Activated CD8-positive, alpha-beta memory T cell treated with anti-CD3 and anti-CD28 coated beads for 36 hours (primary cell): ENCODE measurements at regions not wholly inside any gene's neighbourhood (a gene's known extent, or its start where the extent isn't known, plus 50 kb on each side); places are given as distances from the start of the nearest gene placed in this dataset.

ENCODE experiments used
- CTCF ChIA-PET: fragments of 350-600 bp; sonication (Branson Sonifier 250); formaldehyde crosslinking; loops from one replicate; lab custom pipeline; 2021; ENCODE audit warnings: antibody characterized with exemption; lab: Charles Lee
- POLR2A ChIA-PET: fragments of 350-600 bp; sonication (Branson Sonifier 250); formaldehyde crosslinking; loops from one replicate; lab custom pipeline; 2021; ENCODE audit warnings: antibody characterized with exemption; lab: Charles Lee

- ChIA-PET CTCF (interaction anchor here (0.9 to 1.1 kb wide), 2 partner anchors 177 to 181 kb away, joined by 3 read pairs; no protein-coding TSS in a partner anchor), POLR2A (no interaction called here)
Observed at GRCh38 chr5:126355940-126356339, 67.3 kb upstream of the GRAMD2B start.

GRCh38 chr5:126357585-126358342, 65.4 kb upstream of the GRAMD2B start:
- ChIA-PET POLR2A (no interaction called here), CTCF (interaction anchor here (0.8 kb wide), 1 partner anchor 142 kb away, joined by 3 read pairs; no protein-coding TSS in a partner anchor)

GRCh38 chr5:126358525-126358924, 64.7 kb upstream of the GRAMD2B start:
- ChIA-PET CTCF (interaction anchor here (0.8 kb wide), 1 partner anchor 141 kb away, joined by 3 read pairs; no protein-coding TSS in a partner anchor), POLR2A (interaction anchor here (0.6 kb wide), 1 partner anchor 93 kb away, joined by 3 read pairs; no protein-coding TSS in a partner anchor)

DNA sequence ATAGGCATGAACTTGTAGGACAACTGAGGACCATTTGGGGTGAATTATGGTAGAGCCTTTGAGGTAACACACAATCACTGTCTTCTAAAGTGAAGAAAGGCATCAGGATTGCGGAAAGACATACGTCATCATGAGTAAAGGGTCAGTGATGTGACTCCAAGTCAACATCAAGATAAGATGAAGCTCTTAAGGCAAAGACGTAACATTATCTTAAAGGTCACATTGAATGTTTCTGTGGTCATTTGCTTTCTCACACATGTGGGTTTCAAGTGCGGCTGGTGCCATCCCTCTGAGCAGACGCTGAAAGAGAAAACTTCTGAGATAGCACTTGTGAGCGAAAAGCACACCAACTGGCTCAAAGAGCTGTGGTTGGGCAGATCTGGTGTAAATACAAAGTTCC, 63.3 kb upstream of the GRAMD2B start:
- POLR2A ChIA-PET = no interaction called here
- CTCF ChIA-PET = interaction anchor here (1.1 kb wide), 1 partner anchor 245 kb away, joined by 5 read pairs; no protein-coding TSS in a partner anchor

DNA sequence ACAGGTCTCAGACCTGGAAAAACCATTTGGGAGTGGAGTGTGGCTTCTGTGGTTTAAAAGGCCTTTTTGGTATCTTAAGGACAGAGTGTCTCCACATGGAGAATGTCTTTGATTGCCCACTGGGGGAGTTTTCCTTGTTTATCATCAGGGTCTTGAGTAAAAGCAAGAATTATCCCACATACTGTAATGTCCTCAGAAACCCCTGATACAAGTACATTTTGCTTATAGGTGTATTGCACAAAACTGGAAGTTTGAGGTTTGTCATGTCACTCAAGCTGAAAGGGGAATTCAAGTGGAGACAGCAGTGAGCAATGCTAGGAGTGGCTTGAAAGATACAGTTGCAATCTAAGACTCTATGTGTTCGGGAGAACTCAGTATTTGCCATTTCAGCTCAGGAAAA, 62.7 kb upstream of the GRAMD2B start:
- CTCF ChIA-PET = interaction anchor here (1.1 kb wide), 1 partner anchor 244 kb away, joined by 5 read pairs; no protein-coding TSS in a partner anchor
- POLR2A ChIA-PET = no interaction called here

DNA sequence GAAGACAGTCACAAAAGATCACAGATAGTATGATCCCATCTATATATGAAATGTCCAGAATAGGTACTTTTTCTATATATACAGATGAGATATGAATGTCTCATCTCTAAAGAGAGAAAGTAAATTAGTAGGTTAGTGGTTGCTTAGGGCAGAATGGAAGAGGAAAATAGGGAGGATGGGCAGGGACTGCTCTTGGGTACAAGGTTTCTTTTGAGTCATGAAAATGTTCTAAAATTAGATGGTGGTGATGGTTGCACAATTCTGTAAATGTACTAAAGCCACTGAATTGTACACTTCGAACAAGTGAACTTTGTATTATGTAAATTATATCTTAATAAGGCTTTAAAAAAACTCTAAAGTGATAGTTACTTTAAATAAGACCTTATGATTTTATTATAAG, 59.6 kb upstream of the GRAMD2B start:
- POLR2A ChIA-PET = no interaction called here
- CTCF ChIA-PET = no interaction called here

DNA sequence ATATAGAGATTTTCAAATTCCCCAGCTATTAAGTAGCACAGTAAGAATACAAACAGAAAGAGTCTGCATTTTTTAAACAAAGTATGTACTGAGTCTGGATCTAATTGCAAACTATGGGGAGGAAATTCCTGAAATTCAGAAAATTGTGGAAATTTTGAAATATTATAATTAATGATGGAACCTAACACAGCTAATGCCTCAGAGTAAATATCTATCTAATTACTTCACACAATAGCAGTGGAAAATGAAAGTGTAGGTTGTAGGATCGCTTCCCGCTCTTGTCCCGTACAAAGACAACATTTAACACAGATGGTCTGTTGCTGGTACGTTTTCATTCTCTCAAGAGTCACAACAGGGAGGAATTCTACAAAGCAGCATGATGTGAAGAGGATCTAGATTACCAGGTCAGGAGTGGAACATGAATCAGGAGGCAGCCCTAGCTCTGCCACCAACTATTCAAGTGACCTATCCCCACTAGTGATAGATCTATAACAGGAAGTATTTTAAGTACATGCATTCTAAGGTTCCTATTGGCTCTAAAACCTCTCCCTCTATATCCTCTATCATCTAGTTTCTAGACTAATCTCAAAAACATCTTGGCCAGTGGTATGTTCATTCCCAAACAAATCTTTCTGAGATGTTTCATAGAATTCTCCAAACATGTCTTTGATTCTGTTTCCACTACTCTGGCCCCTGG, 58.9 kb upstream of the GRAMD2B start:
- ChIA-PET CTCF (no interaction called here), POLR2A (no interaction called here)

GRCh38 chr5:126365446-126366198, 57.6 kb upstream of the GRAMD2B start:
- POLR2A ChIA-PET = interaction anchor here (0.6 kb wide), 1 partner anchor 171 kb away, joined by 3 read pairs; no protein-coding TSS in a partner anchor
- CTCF ChIA-PET = interaction anchor here (1.0 kb wide), 1 partner anchor 11 kb away, joined by 6 read pairs; no protein-coding TSS in a partner anchor

DNA sequence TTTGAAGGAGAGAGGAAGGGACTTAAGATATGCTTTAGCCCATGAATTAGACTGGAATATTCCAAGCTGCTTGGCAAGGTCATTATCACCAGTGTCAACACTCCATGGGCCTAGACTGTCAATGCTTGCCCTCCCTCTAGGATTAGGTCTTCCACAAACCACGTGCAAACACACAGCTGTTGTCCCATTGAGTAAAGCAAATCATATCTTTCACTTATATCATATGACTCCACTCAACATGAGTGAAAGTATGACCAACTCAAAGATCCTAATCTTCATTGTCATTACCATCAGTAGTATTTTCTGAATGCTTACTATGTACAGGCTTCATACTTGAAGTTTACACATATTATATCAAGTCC, 57.0 kb upstream of the GRAMD2B start:
- POLR2A ChIA-PET = no interaction called here

DNA sequence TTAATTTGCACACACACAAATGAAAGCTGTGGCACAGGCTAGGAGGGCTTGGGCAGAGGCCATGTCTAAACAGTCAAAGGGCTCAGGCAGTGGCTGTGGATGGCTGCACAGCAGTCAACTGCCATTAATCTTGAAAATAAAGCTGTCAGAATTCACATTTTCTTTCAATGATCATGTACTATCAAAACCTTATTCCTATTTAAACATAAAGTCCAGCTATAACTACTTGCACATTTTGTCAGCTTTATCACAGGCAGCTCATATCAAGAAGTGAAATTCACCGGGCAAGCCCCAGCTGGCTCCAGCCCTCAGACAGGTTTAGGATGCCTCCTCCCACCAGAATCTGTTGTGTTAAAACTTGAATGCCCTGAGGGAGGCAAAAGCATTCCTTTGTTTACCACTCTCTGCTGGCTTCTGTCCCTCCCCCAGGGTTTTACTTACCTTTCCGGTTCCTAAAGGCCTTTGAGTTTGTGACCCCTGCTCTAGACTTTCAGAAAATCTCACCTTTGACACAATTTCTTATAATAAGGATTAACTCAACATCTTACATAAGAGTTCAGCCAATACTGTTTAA, 54.9 kb upstream of the GRAMD2B start:
- POLR2A ChIA-PET = no interaction called here

More for the DNA sequence above, 57.0 kb upstream of the GRAMD2B start:
- CTCF ChIA-PET = interaction anchor here (1.0 kb wide), 1 partner anchor 12 kb away, joined by 6 read pairs; no protein-coding TSS in a partner anchor

GRCh38 chr5:126369083-126369482, 54.1 kb upstream of the GRAMD2B start:
- CTCF ChIA-PET = no interaction called here
- POLR2A ChIA-PET = interaction anchor here (0.6 kb wide), 1 partner anchor 19 kb away, joined by 3 read pairs; no protein-coding TSS in a partner anchor

More for the DNA sequence above, 54.9 kb upstream of the GRAMD2B start:
- CTCF ChIA-PET = no interaction called here

- ChIA-PET CTCF (no interaction called here), POLR2A (interaction anchor here (0.6 kb wide), 1 partner anchor 18 kb away, joined by 3 read pairs; no protein-coding TSS in a partner anchor)
Observed at GRCh38 chr5:126369995-126370731, 53.0 kb upstream of the GRAMD2B start.

DNA sequence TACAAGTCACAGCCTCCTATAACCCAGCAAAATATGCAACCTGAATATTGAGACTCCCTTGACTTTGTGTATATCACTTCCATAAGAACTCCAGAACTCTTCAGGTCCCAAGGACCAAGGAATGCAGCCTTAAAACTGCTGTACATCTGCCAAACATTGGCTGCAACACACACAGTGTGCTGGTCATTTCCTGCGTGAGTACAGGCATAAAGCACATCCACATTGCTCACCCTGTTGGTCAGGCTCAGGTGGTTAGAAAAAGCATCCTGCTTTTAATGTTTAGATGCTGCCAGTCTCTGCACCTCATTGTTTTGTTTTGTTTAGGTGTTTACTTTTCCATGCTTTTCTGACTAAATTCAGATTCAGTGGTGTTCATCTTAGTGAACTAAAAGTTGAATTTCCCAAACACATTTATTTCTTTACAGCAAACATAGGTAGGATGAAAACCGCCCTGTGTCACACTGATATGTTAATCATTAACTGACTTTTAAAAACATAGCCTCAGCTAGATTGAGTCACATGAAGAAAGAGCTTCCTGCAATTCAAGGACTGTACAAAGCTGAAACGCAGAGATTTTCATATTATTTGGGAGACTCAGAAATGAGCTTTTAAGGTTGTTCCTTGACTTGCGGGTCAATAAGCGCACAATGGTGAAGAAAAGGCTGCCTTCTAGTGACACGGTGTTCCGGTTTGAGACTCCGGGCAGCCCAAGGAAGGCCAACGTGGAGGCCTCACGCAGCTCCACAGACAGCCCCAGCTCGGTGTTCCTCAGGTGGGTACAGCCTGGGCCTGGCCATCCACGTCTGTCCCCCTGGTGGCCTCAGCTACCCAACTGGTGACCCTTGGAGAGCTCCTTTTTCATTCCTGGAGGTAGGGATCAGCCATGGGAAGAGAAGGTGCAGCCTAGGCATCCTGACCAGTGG, 52.2 kb upstream of the GRAMD2B start:
- CTCF ChIA-PET = no interaction called here
- POLR2A ChIA-PET = no interaction called here

- ChIA-PET POLR2A (no interaction called here), CTCF (interaction anchor here (0.7 kb wide), 1 partner anchor 8 kb away, joined by 3 read pairs; no protein-coding TSS in a partner anchor)
Observed at GRCh38 chr5:126373375-126374108, 49.7 kb upstream of the GRAMD2B start.
